ENCODE measurements at regions not wholly inside any gene's neighbourhood (a gene's known extent, or its start where the extent isn't known, plus 50 kb on each side); places are given as distances from the start of the nearest gene placed in this dataset.
A peak's percentile ranks its signal among the peaks of the same experiment; 100 is the strongest.

DNA sequence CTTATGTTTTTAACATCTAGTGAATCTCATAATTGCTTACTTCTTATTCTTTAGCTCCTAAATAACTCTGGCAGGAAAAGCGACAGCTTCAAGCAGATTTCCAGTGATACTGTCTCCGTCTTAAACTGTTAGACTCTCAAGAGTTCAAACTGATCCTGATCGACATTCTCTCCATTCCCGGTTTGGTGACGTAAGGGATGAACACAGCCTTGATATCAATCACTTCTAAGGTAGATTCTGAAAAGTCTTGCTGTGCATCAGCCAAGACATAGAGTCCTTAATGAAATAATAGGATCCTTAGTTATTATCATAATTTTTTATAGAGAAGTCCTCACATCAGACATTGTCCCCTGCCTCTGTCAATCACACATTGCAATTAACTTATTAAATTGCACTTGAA lies 534.6 kb downstream of the TFEC start:
- Histone ChIP-seq H2BK120ac (ENCODE audit: insufficient read depth, low read length, poor library complexity) (no peak overlapping the region), H2BK5ac (ENCODE audit: low read depth, low read length, poor library complexity) (no peak overlapping the region), H3K27ac (ENCODE audit: low read depth, low read length) (no peak overlapping the region), H3K36me3 (ENCODE audit: control insufficient read depth in 1 of 2, insufficient read depth in 2 of 2, low read length in 2 of 2) (no peaks in the 10 kb centered on the region), H3K79me1 (ENCODE audit: low read length) (no peaks in the 10 kb centered on the region), H4K12ac (ENCODE audit: low read depth, low read length) (no peak overlapping the region), H3K14ac (ENCODE audit: low read length) (no peak overlapping the region), H4K91ac (ENCODE audit: low read depth, low read length) (no peak overlapping the region), H3K79me2 (ENCODE audit: control insufficient read depth, insufficient read depth, low read length, poor library complexity) (no peaks in the 10 kb centered on the region), H2BK12ac (ENCODE audit: low read length) (no peak overlapping the region), H2AFZ (ENCODE audit: insufficient read depth, low read length, poor library complexity) (no peak overlapping the region), H3K18ac (ENCODE audit: low read length) (no peak overlapping the region), H3K27me3 (ENCODE audit: insufficient read depth, low read length) (no peaks in the 10 kb centered on the region), H3K9ac (ENCODE audit: low read length) (no peak overlapping the region), H2AK5ac (ENCODE audit: low read length) (no peak overlapping the region), H3K9me3 (ENCODE audit: insufficient read depth, low read depth, low read length) (no peaks in the 10 kb centered on the region), H3K4me3 (ENCODE audit: low read depth, low read length) (no peak overlapping the region), H3K23ac (ENCODE audit: low read length) (no peak overlapping the region), H3K4me1 (ENCODE audit: control insufficient read depth in 1 of 2, insufficient read depth in 2 of 2, low read length in 2 of 2) (no peaks in the 10 kb centered on the region), H3K4ac (ENCODE audit: low read depth, low read length) (no peak overlapping the region), H3K4me2 (ENCODE audit: low read length) (no peak overlapping the region), H4K8ac (ENCODE audit: low read depth, low read length) (no peak overlapping the region)
- WGBS (ENCODE audit: extremely low coverage, insufficient coverage, insufficient read length): no CpG with 5 or more reads among the region's 5 CpGs
- peak in 1 of 2 donors; percentile 10 for DNase-seq

DNA sequence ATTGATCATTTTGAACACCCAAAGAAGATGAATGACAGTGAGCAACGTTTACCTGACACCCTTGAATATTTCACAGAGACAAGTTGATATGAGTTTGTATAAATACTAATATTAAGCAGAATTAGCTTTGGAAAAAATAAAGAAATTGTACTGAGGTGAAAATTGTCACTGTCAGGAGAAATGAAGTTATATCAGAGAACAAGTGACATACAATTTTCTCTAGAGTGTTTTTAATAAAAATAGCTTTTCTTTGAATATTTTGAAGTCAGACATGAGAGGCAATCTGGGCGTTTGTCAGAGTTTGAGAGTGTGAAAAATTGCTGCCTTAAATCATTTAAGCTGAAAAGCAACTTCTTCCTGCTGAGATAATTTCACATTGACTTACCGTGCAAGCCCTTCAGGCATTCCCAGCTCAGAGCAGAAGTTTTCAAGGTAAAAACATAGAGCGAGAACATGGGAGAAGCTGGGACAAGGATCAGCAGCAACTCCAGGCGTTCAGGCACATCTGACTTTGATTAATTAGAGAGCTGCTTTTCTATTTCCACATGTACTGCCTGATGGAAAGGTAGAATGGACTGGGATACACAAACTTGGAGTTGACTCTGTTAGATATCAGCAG lies 535.9 kb downstream of the TFEC start:
- Histone ChIP-seq H3K79me1 (ENCODE audit: low read length) (no peaks in the 10 kb centered on the region), H4K8ac (ENCODE audit: low read depth, low read length) (no peak overlapping the region), H3K4me2 (ENCODE audit: low read length) (no peak overlapping the region), H3K4me3 (ENCODE audit: low read depth, low read length) (no peak overlapping the region), H2AK5ac (ENCODE audit: low read length) (no peak overlapping the region), H3K36me3 (ENCODE audit: control insufficient read depth in 1 of 2, insufficient read depth in 2 of 2, low read length in 2 of 2) (no peaks in the 10 kb centered on the region), H2BK5ac (ENCODE audit: low read depth, low read length, poor library complexity) (no peak overlapping the region), H3K14ac (ENCODE audit: low read length) (no peak overlapping the region), H3K79me2 (ENCODE audit: control insufficient read depth, insufficient read depth, low read length, poor library complexity) (no peaks in the 10 kb centered on the region), H3K9ac (ENCODE audit: low read length) (no peak overlapping the region), H3K4me1 (ENCODE audit: control insufficient read depth in 1 of 2, insufficient read depth in 2 of 2, low read length in 2 of 2) (no peaks in the 10 kb centered on the region), H3K23ac (ENCODE audit: low read length) (no peak overlapping the region), H2AFZ (ENCODE audit: insufficient read depth, low read length, poor library complexity) (no peak overlapping the region), H2BK120ac (ENCODE audit: insufficient read depth, low read length, poor library complexity) (no peak overlapping the region), H3K27me3 (ENCODE audit: insufficient read depth, low read length) (no peaks in the 10 kb centered on the region), H4K12ac (ENCODE audit: low read depth, low read length) (no peak overlapping the region), H3K9me3 (ENCODE audit: insufficient read depth, low read depth, low read length) (no peaks in the 10 kb centered on the region), H4K91ac (ENCODE audit: low read depth, low read length) (no peak overlapping the region), H2BK12ac (ENCODE audit: low read length) (no peak overlapping the region), H3K27ac (ENCODE audit: low read depth, low read length) (no peak overlapping the region), H3K18ac (ENCODE audit: low read length) (no peak overlapping the region), H3K4ac (ENCODE audit: low read depth, low read length) (no peak overlapping the region)
- DNase-seq: no peak
- no CpG with 5 or more reads among the region's 5 CpGs for WGBS (ENCODE audit: extremely low coverage, insufficient coverage, insufficient read length)

DNA sequence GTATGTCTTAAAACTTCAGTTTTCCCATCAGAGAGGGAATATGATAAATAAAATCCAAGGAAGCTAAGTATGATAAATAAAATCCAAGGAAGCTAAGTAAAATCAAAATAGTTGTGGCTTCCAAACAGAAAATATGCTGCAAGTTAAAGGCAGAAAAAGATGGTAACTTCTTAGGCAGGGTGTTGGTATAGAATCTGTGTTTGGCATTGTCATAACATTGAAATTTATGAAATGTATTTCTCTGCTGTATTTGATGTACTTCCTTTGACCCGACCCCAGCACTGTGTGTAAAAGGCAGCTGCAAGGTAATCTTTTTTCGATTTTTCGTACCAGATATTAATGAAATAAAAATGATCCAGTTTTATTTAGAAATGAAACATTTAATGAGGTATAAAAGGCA lies 537.2 kb downstream of the TFEC start:
- H3K9ac ChIP-seq (ENCODE audit: low read length): no peak overlapping the region

DNA sequence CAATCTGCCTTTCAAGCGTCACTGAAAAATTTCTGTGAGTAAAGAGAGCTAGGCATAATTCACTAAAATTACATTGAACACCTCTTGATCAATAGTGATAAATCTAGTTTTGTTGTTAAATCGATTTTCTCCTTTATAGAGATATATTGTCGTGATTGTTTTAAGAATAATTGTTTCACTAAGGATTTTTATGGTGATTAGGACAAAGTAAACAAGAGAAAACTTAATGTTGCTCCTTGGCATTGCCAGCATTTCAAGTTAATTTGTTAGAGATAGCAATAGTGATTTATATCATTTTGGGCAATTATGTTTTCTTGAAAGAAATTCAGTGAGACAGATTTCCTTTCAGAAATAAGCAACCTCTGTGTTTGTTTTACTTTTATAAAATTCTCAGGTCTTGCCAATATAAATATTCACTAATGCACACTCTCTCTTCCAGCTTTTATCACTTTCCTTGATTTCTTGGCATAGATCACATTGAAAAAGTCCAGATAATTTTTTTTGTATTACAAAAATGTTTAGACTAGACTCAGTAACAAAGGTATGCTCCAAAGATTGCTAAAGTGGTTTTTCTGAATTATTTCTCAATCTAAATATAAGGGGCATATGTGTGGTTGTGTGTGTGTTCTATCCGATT lies 538.7 kb downstream of the TFEC start:
- DNase-seq: no peak
- no peak overlapping the region for H2AK5ac ChIP-seq (ENCODE audit: low read length)
- H3K4me3 ChIP-seq (ENCODE audit: low read depth, low read length): no peak overlapping the region
- H4K8ac ChIP-seq (ENCODE audit: low read depth, low read length): no peak overlapping the region
- H3K23ac ChIP-seq (ENCODE audit: low read length): no peak overlapping the region
- no peak overlapping the region for H3K14ac ChIP-seq (ENCODE audit: low read length)
- no peak overlapping the region for H3K4ac ChIP-seq (ENCODE audit: low read depth, low read length)
- no peaks in the 10 kb centered on the region for H3K36me3 ChIP-seq (ENCODE audit: control insufficient read depth in 1 of 2, insufficient read depth in 2 of 2, low read length in 2 of 2)
- H2BK120ac ChIP-seq (ENCODE audit: insufficient read depth, low read length, poor library complexity): no peak overlapping the region
- no peaks in the 10 kb centered on the region for H3K9me3 ChIP-seq (ENCODE audit: insufficient read depth, low read depth, low read length)
- H2BK5ac ChIP-seq (ENCODE audit: low read depth, low read length, poor library complexity): no peak overlapping the region
- H3K79me2 ChIP-seq (ENCODE audit: control insufficient read depth, insufficient read depth, low read length, poor library complexity): no peaks in the 10 kb centered on the region
- no peak overlapping the region for H3K18ac ChIP-seq (ENCODE audit: low read length)
- no peak overlapping the region for H3K9ac ChIP-seq (ENCODE audit: low read length)
- H2AFZ ChIP-seq (ENCODE audit: insufficient read depth, low read length, poor library complexity): no peak overlapping the region
- no peak overlapping the region for H4K12ac ChIP-seq (ENCODE audit: low read depth, low read length)
- H3K4me1 ChIP-seq (ENCODE audit: control insufficient read depth in 1 of 2, insufficient read depth in 2 of 2, low read length in 2 of 2): no peaks in the 10 kb centered on the region
- no CpG with 5 or more reads among the region's 4 CpGs for WGBS (ENCODE audit: extremely low coverage, insufficient coverage, insufficient read length)
- H3K27me3 ChIP-seq (ENCODE audit: insufficient read depth, low read length): no peaks in the 10 kb centered on the region
- H3K27ac ChIP-seq (ENCODE audit: low read depth, low read length): no peak overlapping the region
- H3K4me2 ChIP-seq (ENCODE audit: low read length): no peak overlapping the region
- H2BK12ac ChIP-seq (ENCODE audit: low read length): no peak overlapping the region
- no peaks in the 10 kb centered on the region for H3K79me1 ChIP-seq (ENCODE audit: low read length)
- H4K91ac ChIP-seq (ENCODE audit: low read depth, low read length): no peak overlapping the region

More for the DNA sequence above, 537.2 kb downstream of the TFEC start:
- H3K23ac ChIP-seq (ENCODE audit: low read length): no peak overlapping the region
- no peak overlapping the region for H2BK120ac ChIP-seq (ENCODE audit: insufficient read depth, low read length, poor library complexity)
- H3K9me3 ChIP-seq (ENCODE audit: insufficient read depth, low read depth, low read length): no peaks in the 10 kb centered on the region
- H3K4me1 ChIP-seq (ENCODE audit: control insufficient read depth in 1 of 2, insufficient read depth in 2 of 2, low read length in 2 of 2): no peaks in the 10 kb centered on the region
- no peak overlapping the region for H4K91ac ChIP-seq (ENCODE audit: low read depth, low read length)
- no peak overlapping the region for H3K4me2 ChIP-seq (ENCODE audit: low read length)
- no peak overlapping the region for H3K4me3 ChIP-seq (ENCODE audit: low read depth, low read length)
- no peaks in the 10 kb centered on the region for H3K36me3 ChIP-seq (ENCODE audit: control insufficient read depth in 1 of 2, insufficient read depth in 2 of 2, low read length in 2 of 2)
- no peak overlapping the region for H4K12ac ChIP-seq (ENCODE audit: low read depth, low read length)
- no peak overlapping the region for H3K4ac ChIP-seq (ENCODE audit: low read depth, low read length)
- no peak overlapping the region for H4K8ac ChIP-seq (ENCODE audit: low read depth, low read length)
- no peaks in the 10 kb centered on the region for H3K27me3 ChIP-seq (ENCODE audit: insufficient read depth, low read length)
- no peak overlapping the region for H2AFZ ChIP-seq (ENCODE audit: insufficient read depth, low read length, poor library complexity)
- H3K14ac ChIP-seq (ENCODE audit: low read length): no peak overlapping the region
- H3K18ac ChIP-seq (ENCODE audit: low read length): no peak overlapping the region
- H3K79me2 ChIP-seq (ENCODE audit: control insufficient read depth, insufficient read depth, low read length, poor library complexity): no peaks in the 10 kb centered on the region
- H2BK12ac ChIP-seq (ENCODE audit: low read length): no peak overlapping the region
- H2AK5ac ChIP-seq (ENCODE audit: low read length): no peak overlapping the region
- WGBS (ENCODE audit: extremely low coverage, insufficient coverage, insufficient read length): no CpG with 5 or more reads among the region's 3 CpGs
- no peak overlapping the region for H2BK5ac ChIP-seq (ENCODE audit: low read depth, low read length, poor library complexity)
- H3K79me1 ChIP-seq (ENCODE audit: low read length): no peaks in the 10 kb centered on the region
- H3K27ac ChIP-seq (ENCODE audit: low read depth, low read length): no peak overlapping the region
- no peak for DNase-seq

Data from trophoblast cell (in vitro differentiated cells and primary cell).